Suppressor macrophage treated with lipopolysaccharide for 1 hour (primary cell): ENCODE measurements at regions not wholly inside any gene's neighbourhood (a gene's known extent, or its start where the extent isn't known, plus 50 kb on each side); places are given as distances from the start of the nearest gene placed in this dataset.
"Not testable (repeated sequence)": the region's sequence is repeated elsewhere in the genome, so short reads cannot be mapped to it uniquely, and the experiment has no call there.

ENCODE experiments used
- DNase-seq, 3 donors: peaks; one replicate each; pipeline ENCODE4 v3.0.0-alpha.2; 2020 to 2022

- DNase-seq, result peak; percentile 38 to 76 (median 66)
These were observed 86.5 kb upstream of the IFNGR1 start for GRCh38 chr6:137305691-137306090.

GRCh38 chr6:137304020-137304780 lies 85.0 kb upstream of the IFNGR1 start:
- DNase-seq, result no peak

- no peak for DNase-seq
These were observed 84.3 kb upstream of the IFNGR1 start for GRCh38 chr6:137303441-137303840.

GRCh38 chr6:137299681-137300080 lies 80.5 kb upstream of the IFNGR1 start:
- peak; percentile 50 to 62 (median 62) for DNase-seq

- peak; percentile 86 to 91 (median 91) for DNase-seq
These were observed 78.7 kb upstream of the IFNGR1 start for GRCh38 chr6:137297887-137298286.

GRCh38 chr6:137292326-137292725 lies 73.1 kb upstream of the IFNGR1 start:
- DNase-seq, result not testable (repeated sequence)

GRCh38 chr6:137291441-137291840 lies 72.3 kb upstream of the IFNGR1 start:
- peak; percentile 91 to 97 (median 96) for DNase-seq

- no peak for DNase-seq
These were observed 71.5 kb upstream of the IFNGR1 start for GRCh38 chr6:137290601-137291261.

- peak; percentile 60 to 87 (median 85) for DNase-seq
These were observed 67.7 kb upstream of the IFNGR1 start for GRCh38 chr6:137286916-137287315.

GRCh38 chr6:137286368-137286767 lies 67.2 kb upstream of the IFNGR1 start:
- DNase-seq, result no peak

GRCh38 chr6:137284811-137285110 lies 65.6 kb upstream of the IFNGR1 start:
- peak; percentile 42 to 76 (median 75) for DNase-seq

- peak; percentile 18 to 56 (median 52) for DNase-seq
These were observed 65.0 kb upstream of the IFNGR1 start for GRCh38 chr6:137283940-137284810.

- no peak for DNase-seq
These were observed 63.9 kb upstream of the IFNGR1 start for GRCh38 chr6:137283080-137283479.

GRCh38 chr6:137282254-137282653 lies 63.1 kb upstream of the IFNGR1 start:
- peak; percentile 61 to 66 (median 65) for DNase-seq

GRCh38 chr6:137279279-137279678 lies 60.1 kb upstream of the IFNGR1 start:
- DNase-seq, result not testable (repeated sequence)

GRCh38 chr6:137277971-137278637 lies 58.9 kb upstream of the IFNGR1 start:
- no peak for DNase-seq

GRCh38 chr6:137272403-137272802 lies 53.2 kb upstream of the IFNGR1 start:
- peak; percentile 58 to 80 (median 79) for DNase-seq

GRCh38 chr6:137271245-137272183 lies 52.3 kb upstream of the IFNGR1 start:
- DNase-seq, result peak; percentile 65 to 85 (median 81)

GRCh38 chr6:137269803-137270202 lies 50.6 kb upstream of the IFNGR1 start:
- no peak for DNase-seq

GRCh38 chr6:137269347-137269746 lies 50.2 kb upstream of the IFNGR1 start:
- DNase-seq, result no peak
